Motor neuron (in vitro differentiated cells): ENCODE measurements at regions not wholly inside any gene's neighbourhood (a gene's known extent, or its start where the extent isn't known, plus 50 kb on each side); places are given as distances from the start of the nearest gene placed in this dataset.

ENCODE experiments used
- ATAC-seq, 8 experiments: fragments of 200-7000 bp; cut with Tn5 transposase; replicated peaks in 6 of 8; 2 replicates each; pipeline ENCODE4 v1.8.0; 2021; ENCODE audit warnings: mild to moderate bottlenecking in 8 of 8, moderate library complexity in 8 of 8
- H3K27ac ChIP-seq, 2 donors: fragments of 250-450 bp; sonication (Bioruptor Pico); 2 replicates each; pipeline ENCODE4 v1.9.0; 2021; ENCODE audit warnings: antibody characterized with exemption in 2 of 2, mild to moderate bottlenecking in 2 of 2, moderate library complexity in 1 of 2
- H3K4me1 ChIP-seq, 2 donors: fragments of 250-450 bp; sonication (Bioruptor Pico); replicated peaks in 1 of 2; 2 replicates each; pipeline ENCODE4 v1.6.1; 2021; ENCODE audit warnings: antibody characterized with exemption in 2 of 2, mild to moderate bottlenecking in 2 of 2, moderate library complexity in 1 of 2
- H3K4me3 ChIP-seq, 5 donors: fragments of 250-450 bp; sonication (Bioruptor Pico); 2 replicates each; pipeline ENCODE4 v1.9.0; 2021; ENCODE audit warnings: antibody characterized with exemption in 5 of 5, mild to moderate bottlenecking in 5 of 5, moderate library complexity in 4 of 5
- WGBS, 10 experiments: fragments of 450-650 bp; shearing (Covaris generic); methylation state at CpG; one replicate each; pipeline ENCODE4 v1.0.0; 2022; 5-methylcytosine and 5-hydroxymethylcytosine counted together
- in situ Hi-C, 9 experiments: fragments of 400-800 bp; cut with MboI; loops; one replicate each; pipeline ENCODE4 v1.15.0; 2021; ENCODE audit warnings: low sequenced_read_pairs in 9 of 9, low pct_unique_long_range_greater_than_20kb in 2 of 9; ENCODE audit not compliant: unreplicated experiment in 9 of 9

- H3K4me3 ChIP-seq: no peak overlapping the region
- in situ Hi-C loops: no loop called here
- H3K27ac ChIP-seq: peak overlapping the region; percentile 33 to 42
- peak in 5 of 8 experiments; percentile 17 to 74 (median 41) for ATAC-seq
- peaks cover 28 to 48% of the 10 kb centered on the region in 2 donors for H3K4me1 ChIP-seq
- 11 to 100% (median 60%) methylated on average over 1 to 5 of the region's 5 CpGs; no CpG with 5 or more reads in 1 of the 10 experiments for WGBS, 10 experiments
Measured at GRCh38 chr7:138226001-138226476, 149.8 kb downstream of the AKR1D1 start.

- in situ Hi-C loops: no loop called here
- peak in 5 of 8 experiments; percentile 87 to 91 (median 89) for ATAC-seq
- H3K27ac ChIP-seq: no peak overlapping the region
- H3K4me3 ChIP-seq: no peak overlapping the region
- 20 to 87% (median 50%) methylated on average over 1 to 4 of the region's 4 CpGs; no CpG with 5 or more reads in 2 of the 10 experiments for WGBS, 10 experiments
- H3K4me1 ChIP-seq: peaks cover 28 to 48% of the 10 kb centered on the region in 2 donors
Measured at GRCh38 chr7:138226745-138227279, 150.6 kb downstream of the AKR1D1 start.

- in situ Hi-C loops: no loop called here
- no peak for ATAC-seq
- 14 to 100% (median 87%) methylated on average over 2 to 6 of the region's 7 CpGs for WGBS, 10 experiments
Measured at GRCh38 chr7:138228119-138228518, 151.9 kb downstream of the AKR1D1 start.

GRCh38 chr7:138228769-138229168, 152.5 kb downstream of the AKR1D1 start:
- H3K4me3 ChIP-seq: no peak overlapping the region
- peak in 5 of 8 experiments; percentile 41 to 55 (median 43) for ATAC-seq
- 9 to 61% (median 36%) methylated on average over 2 to 4 of the region's 4 CpGs; no CpG with 5 or more reads in 4 of the 10 experiments for WGBS, 10 experiments
- H3K4me1 ChIP-seq: peaks cover 28 to 48% of the 10 kb centered on the region in 2 donors
- H3K27ac ChIP-seq: peak overlapping the region; percentile 17 to 20
- in situ Hi-C loops: no loop called here

More at GRCh38 chr7:138228119-138228518, 151.9 kb downstream of the AKR1D1 start:
- Histone ChIP-seq H3K27ac (peak overlapping the region; percentile 21 to 42), H3K4me3 (no peak overlapping the region), H3K4me1 (peaks cover 28 to 48% of the 10 kb centered on the region in 2 donors)

- 0 to 100% (median 98%) methylated on average over 2 to 6 of the region's 6 CpGs; no CpG with 5 or more reads in 1 of the 10 experiments for WGBS, 10 experiments
Measured at GRCh38 chr7:138233189-138233588, 156.9 kb downstream of the AKR1D1 start.

GRCh38 chr7:138235207-138235606, 158.9 kb downstream of the AKR1D1 start:
- whole genome bisulfite sequencing, 10 experiments: 30 to 100% (median 87%) methylated on average over 1 to 3 of the region's 3 CpGs; no CpG with 5 or more reads in 4 of the 10 experiments
- Histone ChIP-seq H3K4me1 (peaks cover 0 to 2% of the 10 kb centered on the region in 2 donors), H3K4me3 (no peak overlapping the region), H3K27ac (no peak overlapping the region)
- ATAC-seq: no peak
- in situ Hi-C loops: no loop called here

More at GRCh38 chr7:138233189-138233588, 156.9 kb downstream of the AKR1D1 start:
- ATAC-seq: no peak
- Histone ChIP-seq H3K4me3 (no peak overlapping the region), H3K4me1 (peaks cover 9 to 22% of the 10 kb centered on the region in 2 donors), H3K27ac (no peak overlapping the region)
- in situ Hi-C loops: no loop called here

- H3K4me1 ChIP-seq: no peaks in the 10 kb centered on the region
- in situ Hi-C loops: no loop called here
- 15 to 100% (median 78%) methylated on average over 1 to 5 of the region's 5 CpGs for WGBS, 10 experiments
- ATAC-seq: no peak
- no peak overlapping the region for H3K27ac ChIP-seq
- no peak overlapping the region for H3K4me3 ChIP-seq
Measured at GRCh38 chr7:138237995-138238394, 161.7 kb downstream of the AKR1D1 start.

GRCh38 chr7:138238734-138239659, 162.7 kb downstream of the AKR1D1 start:
- WGBS, 10 experiments: 0 to 80% (median 75%) methylated on average over 1 to 3 of the region's 3 CpGs; no CpG with 5 or more reads in 3 of the 10 experiments
- in situ Hi-C loops: no loop called here
- ATAC-seq: peak in 3 of 8 experiments; percentile 67 to 94 (median 89)

GRCh38 chr7:138243430-138243829, 167.2 kb downstream of the AKR1D1 start:
- ATAC-seq: peak in 7 of 8 experiments; percentile 4 to 99 (median 98)
- in situ Hi-C loops: no loop called here
- Histone ChIP-seq H3K4me1 (peaks cover 24 to 29% of the 10 kb centered on the region in 2 donors), H3K27ac (peak overlapping the region; percentile 52 to 63), H3K4me3 (peak overlapping the region in 1 of 5 donors; percentile 2)
- 0 to 48% (median 15%) methylated on average over 1 to 5 of the region's 5 CpGs; no CpG with 5 or more reads in 4 of the 10 experiments for WGBS, 10 experiments

More at GRCh38 chr7:138238734-138239659, 162.7 kb downstream of the AKR1D1 start:
- Histone ChIP-seq H3K4me3 (no peak overlapping the region), H3K27ac (no peak overlapping the region), H3K4me1 (peaks cover 0 to 5% of the 10 kb centered on the region in 2 donors)

GRCh38 chr7:138243836-138244235, 167.6 kb downstream of the AKR1D1 start:
- H3K4me1 ChIP-seq: peaks cover 24 to 29% of the 10 kb centered on the region in 2 donors
- no peak for ATAC-seq
- in situ Hi-C loops: no loop called here
- H3K27ac ChIP-seq: peak overlapping the region; percentile 52 to 63
- WGBS, 10 experiments: 0 to 71% (median 0%) methylated on average over 1 of the region's 1 CpG; no CpG with 5 or more reads in 3 of the 10 experiments
- H3K4me3 ChIP-seq: no peak overlapping the region

- H3K4me3 ChIP-seq: no peak overlapping the region
- in situ Hi-C loops: no loop called here
- WGBS, 10 experiments: 16 to 100% (median 87%) methylated on average over 1 to 5 of the region's 5 CpGs; no CpG with 5 or more reads in 1 of the 10 experiments
- no peak for ATAC-seq
- peaks cover 24 to 29% of the 10 kb centered on the region in 2 donors for H3K4me1 ChIP-seq
- no peak overlapping the region for H3K27ac ChIP-seq
Measured at GRCh38 chr7:138244606-138245005, 168.3 kb downstream of the AKR1D1 start.

GRCh38 chr7:138245216-138245615, 169.0 kb downstream of the AKR1D1 start:
- peaks cover 24 to 29% of the 10 kb centered on the region in 2 donors for H3K4me1 ChIP-seq
- no peak overlapping the region for H3K27ac ChIP-seq
- ATAC-seq: no peak
- no peak overlapping the region for H3K4me3 ChIP-seq
- in situ Hi-C loops: no loop called here

- H3K4me1 ChIP-seq: peaks cover 24 to 29% of the 10 kb centered on the region in 2 donors
- WGBS, 10 experiments: 0 to 100% (median 48%) methylated on average over 1 of the region's 1 CpG; no CpG with 5 or more reads in 2 of the 10 experiments
- peak overlapping the region in 1 of 2 donors; percentile 53 for H3K27ac ChIP-seq
- in situ Hi-C loops: no loop called here
- H3K4me3 ChIP-seq: no peak overlapping the region
- peak in 2 of 8 experiments; percentile 8 to 39 for ATAC-seq
Measured at GRCh38 chr7:138245682-138246081, 169.4 kb downstream of the AKR1D1 start.
